Middle frontal gyrus (tissue), 1 donor: ENCODE measurements at regions not wholly inside any gene's neighbourhood (a gene's known extent, or its start where the extent isn't known, plus 50 kb on each side); places are given as distances from the start of the nearest gene placed in this dataset.

ENCODE experiments used
- DNase-seq: peaks from one replicate; pipeline ENCODE4 v3.0.0-alpha.2; 2015; ENCODE audit warnings: low spot score; ENCODE audit errors: extremely low spot score

DNA sequence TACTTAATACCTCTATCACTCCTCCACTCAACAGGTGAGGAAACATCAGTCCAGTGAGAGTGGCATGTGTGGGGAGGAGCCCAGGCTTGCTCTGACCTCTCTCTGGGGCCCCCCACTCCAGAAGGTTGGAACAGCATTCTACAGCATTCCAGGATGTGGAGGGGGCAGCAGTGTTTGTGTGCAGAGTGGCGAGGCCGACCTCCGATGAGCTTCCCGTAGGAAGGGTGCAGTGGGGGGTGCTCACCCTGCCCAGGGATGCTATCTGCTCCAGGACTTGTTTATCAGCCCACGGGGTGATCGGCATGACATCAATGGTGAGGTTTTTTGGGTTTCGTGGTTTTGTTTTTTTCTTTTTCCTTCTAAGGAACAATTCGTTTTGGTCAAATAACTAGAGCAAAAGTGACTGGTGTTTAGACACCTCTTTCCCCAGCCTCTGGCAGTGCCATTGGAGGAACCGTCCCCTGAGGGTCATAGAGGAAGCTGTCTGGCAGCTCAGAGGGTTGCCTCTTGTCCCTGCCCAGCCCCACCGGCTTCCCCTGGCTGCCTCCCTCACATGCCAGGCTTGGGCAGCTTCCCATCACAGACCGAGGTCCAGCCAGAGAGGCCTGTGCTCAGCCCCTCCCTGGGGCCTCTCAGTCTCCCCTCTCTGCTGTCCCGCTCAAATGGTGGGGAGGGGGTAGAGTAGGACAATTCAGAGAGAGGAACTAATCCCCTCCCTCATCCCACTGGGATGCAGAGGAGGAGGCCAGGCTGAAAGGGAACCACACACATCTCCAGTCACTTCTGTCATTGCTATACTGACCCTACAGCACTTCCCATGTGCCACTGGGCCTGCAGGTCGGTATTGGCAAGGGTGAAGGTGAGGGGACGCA, 96.5 kb downstream of the ZFP36L2 start:
- no peak for DNase-seq

DNA sequence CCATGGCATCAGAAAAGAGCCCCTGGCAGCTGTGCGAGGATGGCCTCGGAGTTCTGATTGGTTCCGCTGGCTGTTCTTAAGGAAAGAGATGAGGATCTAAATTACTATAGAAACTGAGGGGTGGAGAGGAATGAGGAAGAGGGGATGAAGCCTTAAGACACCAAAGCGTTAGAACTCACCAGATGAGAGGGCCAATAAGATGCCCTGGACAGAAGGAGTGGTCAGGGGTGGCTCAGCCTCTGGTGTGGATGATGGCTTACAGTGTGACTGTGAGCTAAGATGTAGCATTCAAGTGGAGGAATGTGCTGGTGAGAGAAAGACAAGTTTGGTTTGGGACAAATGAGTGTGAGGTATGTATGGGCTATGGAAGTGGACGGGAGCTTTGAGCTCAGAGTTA, 97.8 kb downstream of the ZFP36L2 start:
- no peak for DNase-seq

DNA sequence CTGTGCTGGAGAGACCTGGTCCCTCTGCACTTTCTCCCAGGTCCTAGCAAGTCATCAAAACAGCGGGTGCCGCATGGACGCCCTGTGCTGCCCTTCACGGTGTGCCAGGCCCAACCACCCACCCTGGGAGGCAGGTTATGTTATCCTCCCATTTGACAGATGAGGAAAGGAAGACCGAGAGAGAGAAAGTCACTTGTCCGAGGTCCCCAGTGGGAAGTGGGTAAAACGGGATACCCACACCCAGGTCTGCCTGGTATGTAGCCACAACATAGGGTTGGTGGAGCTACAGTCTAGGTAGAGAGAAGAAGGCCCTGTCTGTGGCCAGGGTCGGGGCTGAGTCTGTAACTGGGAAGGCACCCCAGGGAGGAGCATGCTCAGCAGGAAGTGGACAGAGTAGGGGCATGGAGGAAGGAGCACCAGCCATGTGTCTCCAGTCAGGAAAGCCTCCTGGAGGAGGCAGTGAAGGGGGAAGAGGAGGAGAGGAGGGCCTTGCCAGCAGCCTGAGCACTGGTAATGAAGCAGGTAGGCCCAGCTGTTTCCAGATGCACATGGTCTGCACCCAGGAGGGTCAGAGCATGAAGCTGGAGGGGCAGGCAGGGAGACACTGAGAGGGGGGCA, 98.4 kb downstream of the ZFP36L2 start:
- DNase-seq = no peak

DNA sequence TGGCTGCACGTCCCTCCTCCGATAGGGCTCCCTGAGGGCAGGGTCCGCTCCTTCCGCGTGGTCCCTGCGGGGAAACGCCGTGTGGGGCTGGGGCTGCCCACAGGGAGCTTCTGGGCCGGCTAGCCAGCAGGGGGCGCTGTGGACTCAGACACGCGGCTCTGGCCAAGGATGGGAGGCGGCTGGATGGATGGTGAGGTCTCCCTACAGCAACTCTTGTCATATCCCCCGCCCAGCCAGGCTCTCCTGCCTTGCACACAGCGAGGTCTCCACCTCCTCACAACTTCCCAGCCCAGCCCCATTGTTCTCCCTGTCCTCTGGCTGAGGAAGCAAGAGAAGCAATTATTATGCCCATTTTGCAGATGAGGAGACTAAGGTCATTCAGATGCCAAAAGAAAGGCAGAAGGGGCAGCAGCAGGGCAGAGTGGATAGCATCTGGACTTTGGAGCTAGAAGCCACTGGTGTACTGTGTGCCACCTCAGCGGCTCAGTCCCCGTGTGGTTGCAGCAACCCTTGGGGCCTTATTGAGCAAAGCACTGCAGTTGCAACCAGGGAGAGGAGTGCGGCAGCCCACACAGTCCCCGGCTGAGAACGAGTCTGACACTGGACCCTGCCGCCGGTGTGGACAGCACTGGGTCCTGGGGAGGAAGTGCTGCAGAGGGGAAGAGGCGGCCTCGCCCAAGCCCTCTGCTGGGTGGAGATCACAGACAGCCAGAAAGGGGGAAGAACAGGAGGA, 99.0 kb downstream of the ZFP36L2 start:
- no peak for DNase-seq

DNA sequence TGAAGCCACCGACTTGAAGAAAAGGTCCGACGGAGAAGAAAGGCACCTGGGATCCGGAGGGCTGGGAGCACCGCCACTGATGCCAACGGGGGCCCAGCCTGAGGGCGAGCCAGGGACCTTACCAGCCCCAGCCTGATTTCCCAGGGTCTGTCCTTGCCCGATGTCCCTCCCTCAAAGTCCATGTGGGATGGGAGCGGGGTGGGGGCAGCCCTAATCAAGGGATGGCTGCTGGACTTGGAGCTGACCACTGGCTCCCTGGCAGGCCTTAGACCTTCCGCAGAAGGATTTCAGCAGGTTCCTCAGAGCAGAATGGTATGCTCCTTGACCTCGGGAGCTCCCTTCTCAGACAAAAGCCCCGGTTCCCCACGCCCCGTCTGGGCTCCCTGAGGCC, 99.6 kb downstream of the ZFP36L2 start:
- no peak for DNase-seq

DNA sequence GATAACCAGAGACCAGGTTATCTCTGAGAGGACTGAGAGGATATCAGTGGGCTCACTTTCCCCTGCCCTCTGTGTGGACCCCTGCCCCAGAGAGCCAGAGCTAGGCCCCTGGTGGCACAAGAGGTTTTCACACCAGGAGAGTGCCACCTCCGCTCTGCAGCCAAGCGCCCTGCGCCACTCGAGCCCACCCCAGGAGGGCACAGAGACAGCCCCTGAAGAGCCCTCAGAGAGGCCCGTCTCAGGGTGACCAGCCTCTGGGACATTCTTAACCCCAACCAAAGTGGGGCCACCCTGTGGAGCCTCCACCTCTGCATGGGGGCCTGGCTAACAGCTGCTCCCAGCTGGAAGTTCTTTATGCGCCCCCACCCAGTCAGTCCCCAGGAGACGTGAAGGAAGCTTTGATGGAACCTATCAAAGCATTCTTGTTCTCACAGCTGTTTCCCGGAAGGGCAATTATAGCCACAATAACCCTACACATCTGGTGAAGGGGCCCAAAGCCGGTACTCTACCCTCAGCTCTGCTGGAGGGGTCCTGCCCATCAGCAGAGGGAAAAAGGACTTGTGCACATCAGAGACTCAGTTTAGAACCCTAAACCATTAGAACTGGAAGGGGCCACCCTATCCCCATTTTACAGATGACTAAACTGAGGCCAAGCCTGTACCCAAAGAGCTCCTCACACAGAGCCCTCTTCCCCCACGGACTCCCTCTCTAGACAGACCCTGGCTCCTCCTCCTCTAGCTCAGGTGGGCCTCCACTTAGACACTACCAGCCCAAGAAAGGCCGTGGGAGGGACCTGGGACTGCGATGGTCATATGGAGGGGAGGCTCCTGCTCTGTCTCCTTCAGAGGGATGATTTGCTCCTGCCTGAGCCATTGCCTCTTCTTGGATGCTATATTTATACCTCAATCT, 101.1 kb downstream of the ZFP36L2 start:
- DNase-seq = no peak

DNA sequence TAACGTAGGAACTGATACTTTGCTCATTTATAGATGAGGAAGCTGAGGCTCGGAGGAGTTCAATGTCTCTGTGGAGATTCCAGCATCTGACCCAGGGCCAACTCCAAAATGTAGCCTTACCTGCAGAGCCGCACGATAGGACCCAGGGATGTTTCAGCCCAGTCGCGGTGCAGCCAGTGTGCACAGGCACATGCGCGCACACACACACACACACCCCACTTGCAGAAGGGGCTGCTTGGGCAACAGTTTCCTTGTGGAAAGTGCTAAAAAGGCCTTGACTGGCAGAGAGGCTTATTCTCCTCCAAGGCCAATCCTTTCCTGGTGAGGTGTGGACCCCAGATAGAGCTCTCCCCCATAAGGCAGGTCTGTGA, 101.7 kb downstream of the ZFP36L2 start:
- DNase-seq = no peak

DNA sequence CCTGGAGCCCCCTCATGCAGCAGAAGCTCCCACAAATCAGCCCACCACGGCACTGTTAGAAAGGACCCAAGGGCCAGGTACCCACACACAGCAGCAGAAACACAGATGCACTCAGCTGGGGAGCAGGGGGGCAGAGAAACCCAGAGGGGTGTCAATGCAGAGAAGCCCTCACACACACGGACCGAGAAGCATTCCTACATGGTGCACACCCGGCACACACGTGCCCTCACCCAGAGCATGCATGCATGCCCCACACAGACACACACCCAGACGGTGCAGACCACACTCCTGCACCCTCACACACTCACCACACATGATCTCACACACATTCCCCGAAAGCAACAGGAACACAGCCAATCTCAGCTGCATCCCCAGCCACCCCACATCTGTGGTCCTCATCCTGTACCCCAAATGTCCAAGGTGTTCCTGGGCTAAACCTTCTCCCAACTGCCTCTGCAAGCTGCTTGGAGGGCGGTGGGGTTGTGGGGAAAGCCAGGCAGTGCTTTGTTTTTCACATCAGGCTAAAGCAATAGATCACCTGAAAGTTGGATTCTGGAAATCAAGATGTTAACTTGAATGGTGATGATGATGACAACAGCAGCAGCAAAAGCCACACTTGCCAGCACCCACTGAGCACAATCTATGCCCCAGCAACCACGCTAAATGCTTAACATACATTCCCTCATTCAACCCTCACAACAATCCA, 102.3 kb downstream of the ZFP36L2 start:
- DNase-seq = no peak

DNA sequence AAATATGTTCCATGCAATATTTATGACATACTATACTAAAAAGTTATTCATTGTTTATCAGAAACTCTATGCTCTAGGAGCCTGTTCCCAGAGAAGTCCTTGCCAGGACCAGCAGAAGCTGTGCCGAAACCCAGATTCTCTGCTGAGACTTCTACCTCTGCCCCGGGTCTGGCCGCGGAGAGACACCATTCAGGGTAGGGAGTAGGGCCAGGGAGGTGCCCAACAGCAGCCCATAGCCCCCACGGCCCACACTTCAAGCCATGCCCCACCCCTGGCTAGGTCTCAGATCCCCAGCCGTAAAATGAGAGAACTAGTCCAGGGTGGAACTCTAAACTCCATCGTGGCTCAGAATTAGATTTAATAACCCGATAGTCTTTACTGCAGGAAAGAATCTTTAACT, 102.9 kb downstream of the ZFP36L2 start:
- DNase-seq = no peak

DNA sequence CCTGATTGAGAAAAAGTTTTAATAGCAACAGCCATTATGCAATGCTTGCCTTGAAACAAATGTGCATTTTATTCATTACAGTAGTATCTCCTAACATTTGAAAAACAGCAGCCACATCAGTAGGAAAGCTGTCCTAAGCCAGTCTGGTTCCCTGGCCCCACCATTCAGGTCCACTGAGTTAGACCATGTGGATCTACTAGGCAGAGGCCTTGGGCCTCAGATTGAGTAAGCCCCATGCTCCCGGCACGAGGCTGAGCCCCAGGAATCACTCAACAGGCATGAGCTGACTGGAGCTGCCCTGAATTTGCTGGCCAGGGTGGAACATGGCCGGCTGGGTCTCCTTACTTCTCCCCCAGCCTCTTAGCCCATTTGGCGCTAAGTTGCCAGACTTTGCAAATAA, 103.4 kb downstream of the ZFP36L2 start:
- DNase-seq = no peak

DNA sequence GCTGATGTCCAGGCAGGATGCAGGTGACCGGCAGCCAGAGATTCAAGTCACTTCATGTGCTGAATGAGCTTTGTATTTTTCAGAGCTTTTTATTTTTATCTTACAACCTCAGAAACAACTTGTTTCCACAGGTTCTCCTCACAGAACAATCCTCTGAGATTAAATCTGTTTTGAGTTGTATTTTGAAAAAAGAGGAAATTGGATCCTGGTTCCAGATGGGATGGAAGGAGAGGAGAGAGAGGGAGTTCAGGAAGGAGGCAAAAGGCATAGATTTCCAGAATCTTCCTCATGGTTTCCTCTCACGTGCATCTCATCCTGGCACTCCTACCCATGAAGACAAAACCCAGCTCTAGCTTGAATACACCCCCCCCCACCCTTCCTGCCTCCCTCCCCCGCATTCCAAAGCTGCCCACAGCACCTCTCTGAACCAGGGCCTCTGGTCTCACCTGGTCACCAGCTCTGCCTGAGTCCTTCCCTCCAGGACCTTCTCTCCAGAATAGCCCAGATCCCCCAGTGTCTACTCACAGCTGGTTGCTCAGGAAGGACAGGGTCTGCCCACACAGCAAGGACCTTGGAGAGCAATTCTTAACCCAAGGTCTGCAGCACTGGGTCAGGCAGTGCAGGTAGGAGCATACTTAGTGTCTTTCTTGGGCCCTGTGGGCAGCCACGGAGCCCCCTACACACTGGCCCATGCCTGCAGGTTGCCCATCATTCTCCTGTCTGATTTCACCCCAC, 104.7 kb downstream of the ZFP36L2 start:
- no peak for DNase-seq

DNA sequence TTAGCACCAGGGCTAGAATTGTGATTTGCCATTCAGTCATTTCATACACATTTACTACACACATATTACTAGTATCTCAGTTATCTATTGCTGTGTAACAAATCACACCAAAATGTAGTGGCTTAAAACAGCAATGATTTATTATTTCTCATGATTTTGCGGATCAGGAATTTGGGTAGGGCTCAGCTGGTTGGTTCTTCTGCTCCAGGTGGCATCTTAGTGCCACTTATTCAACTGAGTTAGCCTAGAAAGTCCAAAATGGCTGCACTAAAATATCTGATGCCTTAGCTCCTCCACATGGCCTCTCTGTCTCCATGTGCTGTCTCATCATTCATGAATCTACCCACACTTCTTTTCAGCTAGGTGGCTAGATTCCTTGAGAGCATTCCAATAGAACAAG, 107.1 kb downstream of the ZFP36L2 start:
- DNase-seq = no peak

DNA sequence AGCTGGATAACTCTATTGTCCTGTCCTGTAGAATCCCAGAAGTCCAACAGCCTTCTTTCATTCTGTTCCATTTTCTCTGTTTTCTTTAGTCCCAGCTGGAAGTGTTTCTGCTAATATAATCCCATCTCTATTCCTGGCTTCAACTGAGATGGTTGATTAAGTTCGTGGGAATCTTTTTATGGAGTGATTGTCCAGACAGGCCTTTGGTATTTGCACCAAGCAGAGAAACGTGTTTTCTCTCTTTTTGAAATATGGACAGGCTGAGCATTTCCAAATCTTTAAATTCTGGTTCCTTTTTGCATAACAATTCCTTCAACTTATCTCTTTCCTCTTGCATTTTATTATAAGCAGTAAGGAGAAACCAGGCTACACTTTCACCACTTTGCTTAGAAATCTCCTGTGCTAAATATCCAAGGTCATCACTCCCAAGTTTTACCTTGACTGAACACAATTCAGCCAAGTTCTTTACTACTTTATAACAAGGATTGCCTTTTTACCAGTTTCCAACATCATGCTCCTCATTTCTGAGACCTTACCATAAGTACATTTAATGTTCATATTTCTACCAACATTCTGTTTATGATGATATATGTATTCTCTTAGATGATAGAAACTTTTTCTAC, 108.8 kb downstream of the ZFP36L2 start:
- DNase-seq = no peak

DNA sequence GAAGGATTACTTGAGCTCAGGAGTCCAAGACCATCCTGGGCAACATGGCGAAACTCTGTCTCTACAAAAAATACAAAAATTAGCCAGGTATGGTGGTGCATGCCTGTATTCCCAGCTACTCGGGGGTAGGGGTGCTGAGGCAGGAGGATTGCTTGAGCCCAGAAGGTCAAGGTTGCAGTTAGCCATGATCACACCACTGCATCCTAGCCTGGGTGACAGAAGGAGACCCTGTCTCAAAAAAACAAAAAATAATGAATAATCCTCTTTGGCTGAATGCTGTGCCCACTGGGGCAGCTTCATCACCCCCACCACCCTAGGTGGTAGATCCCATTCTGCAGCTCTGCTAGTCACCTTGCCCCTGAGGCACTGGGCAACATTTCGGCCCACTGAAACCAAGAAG, 109.4 kb downstream of the ZFP36L2 start:
- DNase-seq = no peak

DNA sequence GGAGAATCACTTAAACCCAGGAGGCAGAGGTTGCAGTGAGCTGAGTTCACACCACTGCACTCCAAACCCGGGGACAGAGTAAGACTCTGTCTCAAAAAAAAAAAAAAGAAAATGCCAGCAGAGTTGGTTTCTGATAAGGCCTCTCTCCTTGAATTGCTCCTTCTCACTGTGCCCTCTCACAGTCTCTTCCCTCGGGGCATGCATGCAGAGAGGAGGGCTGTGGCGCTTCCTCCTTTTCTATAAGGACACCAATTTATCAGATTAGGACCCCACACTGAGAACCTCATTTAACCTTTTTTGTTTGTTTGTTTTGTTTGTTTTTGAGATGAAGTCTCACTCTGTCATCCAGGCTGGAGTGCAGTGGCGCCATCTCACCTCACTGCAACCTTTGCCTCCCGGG, 110.5 kb downstream of the ZFP36L2 start:
- DNase-seq = no peak

DNA sequence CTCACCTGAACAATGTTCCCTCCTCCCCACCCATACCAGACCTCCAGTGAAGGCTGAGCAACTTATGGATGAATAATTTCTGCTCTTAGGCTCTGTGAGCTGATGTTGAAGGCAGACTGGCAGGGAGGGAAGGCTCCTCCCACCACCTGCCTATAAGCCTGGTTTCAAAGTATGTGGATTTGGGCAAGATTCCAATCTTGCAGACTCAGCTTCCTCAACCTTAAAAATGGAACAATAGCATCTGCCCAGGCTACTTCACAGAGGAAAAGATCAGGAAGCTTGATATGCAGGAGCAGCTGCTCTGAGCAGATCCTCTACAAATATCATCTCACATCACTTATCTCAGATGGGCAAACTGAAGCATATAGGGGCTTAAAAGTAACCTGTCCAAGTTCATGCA, 112.2 kb downstream of the ZFP36L2 start:
- no peak for DNase-seq

DNA sequence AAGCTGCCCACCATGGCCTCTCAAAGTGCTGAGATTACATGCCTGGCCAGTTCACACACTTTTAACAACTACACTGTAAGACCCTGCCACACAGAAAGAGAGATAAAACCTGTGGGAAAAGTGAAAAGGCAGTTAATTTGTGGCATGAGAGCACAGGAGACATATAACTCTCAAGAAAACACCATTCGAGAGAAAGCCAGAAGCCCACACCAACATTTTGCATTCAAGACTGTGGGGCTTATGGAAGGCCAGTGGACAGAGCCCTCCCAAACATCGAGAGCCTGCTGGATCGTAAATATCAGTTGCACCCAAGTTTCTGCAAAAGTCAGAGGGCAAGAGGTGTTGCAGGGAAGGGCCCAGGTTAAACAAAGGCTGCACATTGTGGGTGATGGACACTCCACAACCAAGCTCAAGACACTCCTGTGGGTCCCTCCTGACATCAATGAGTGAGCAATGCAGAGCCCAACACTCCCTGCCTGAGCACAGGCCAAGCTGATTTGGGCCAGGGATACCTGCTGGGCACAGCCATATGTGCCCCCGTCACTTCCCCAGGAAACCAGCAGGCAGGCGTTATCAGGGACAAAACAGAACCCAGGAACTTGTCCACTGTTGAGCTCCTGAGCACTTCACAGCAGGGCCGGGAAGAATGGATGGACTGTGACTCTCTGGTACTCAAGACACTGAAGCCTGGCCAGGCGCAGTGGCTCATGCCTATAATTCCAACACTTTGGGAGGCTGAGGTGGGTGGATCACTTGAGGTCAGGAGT, 114.4 kb downstream of the ZFP36L2 start:
- no peak for DNase-seq

DNA sequence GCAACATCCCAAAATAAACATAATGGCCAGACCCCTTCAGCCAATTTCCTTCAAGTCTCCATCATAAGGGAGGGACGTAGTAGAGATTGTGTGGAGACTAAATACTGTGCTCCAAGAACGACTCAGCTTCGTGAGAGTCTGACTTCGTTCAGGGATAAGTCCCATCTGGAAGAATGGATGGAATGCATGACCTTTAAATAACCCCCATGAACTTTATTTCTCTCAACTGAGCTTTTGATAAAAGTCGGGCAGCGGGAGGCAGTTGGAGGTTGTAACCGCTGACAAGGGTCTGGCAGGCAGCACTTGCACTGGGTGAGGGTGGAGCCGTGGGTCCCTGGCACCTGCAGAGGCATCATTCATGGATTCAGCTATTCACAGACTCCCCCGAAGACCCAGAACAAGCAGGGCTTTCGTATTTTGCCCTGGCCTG, 115.9 kb downstream of the ZFP36L2 start:
- DNase-seq = no peak

DNA sequence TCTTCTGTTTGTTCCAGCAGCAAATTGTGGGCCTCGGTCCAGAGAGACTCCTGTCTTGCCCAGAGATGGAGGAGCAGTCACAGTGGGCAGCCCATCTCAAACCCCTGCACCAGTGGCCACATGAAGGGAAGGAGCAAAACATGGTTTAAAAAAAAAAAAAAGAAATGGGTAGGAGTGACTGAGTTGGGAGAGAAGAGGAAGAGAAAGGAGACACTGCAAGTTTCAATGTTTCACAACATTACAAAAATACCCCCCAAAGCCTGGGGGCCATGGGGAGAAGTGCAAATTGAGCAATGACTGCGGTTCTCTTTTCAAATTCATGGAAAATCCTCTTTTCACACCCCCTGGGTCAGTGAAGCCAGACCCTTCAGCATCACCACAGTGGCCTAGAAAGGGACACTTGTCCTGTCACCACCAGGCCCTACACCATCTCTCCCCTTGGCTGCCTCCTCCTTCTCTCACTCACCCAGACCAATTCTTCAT, 117.1 kb downstream of the ZFP36L2 start:
- no peak for DNase-seq
